ENCODE measurements at regions not wholly inside any gene's neighbourhood (a gene's known extent, or its start where the extent isn't known, plus 50 kb on each side); places are given as distances from the start of the nearest gene placed in this dataset.

GRCh38 chr13:66180836-66181235 is 1049.3 kb downstream of the PCDH9 start:
- H3K4me3 ChIP-seq (ENCODE audit: low read depth, low read length) = no peak overlapping the region
- CTCF ChIA-PET = no interaction called here
- POLR2A ChIA-PET = no interaction called here
- no peak for DNase-seq (ENCODE audit: low read depth, low spot score)
- TF ChIP-seq CTCF (IDR thresholded peaks at IDR 0.05; ENCODE audit: insufficient read depth, low read length, missing control alignments) = no peak

- ChIA-PET POLR2A (no interaction called here), CTCF (interaction anchor here (0.8 kb wide), 1 partner anchor 10 kb away, joined by 3 read pairs; no protein-coding TSS in a partner anchor)
- H3K4me3 ChIP-seq (ENCODE audit: low read depth, low read length) = no peak overlapping the region
- no peak for DNase-seq (ENCODE audit: low read depth, low spot score)
- TF ChIP-seq CTCF (IDR thresholded peaks at IDR 0.05; ENCODE audit: insufficient read depth, low read length, missing control alignments) = no peak
Observed at GRCh38 chr13:66171920-66172319, 1058.2 kb downstream of the PCDH9 start.

DNA sequence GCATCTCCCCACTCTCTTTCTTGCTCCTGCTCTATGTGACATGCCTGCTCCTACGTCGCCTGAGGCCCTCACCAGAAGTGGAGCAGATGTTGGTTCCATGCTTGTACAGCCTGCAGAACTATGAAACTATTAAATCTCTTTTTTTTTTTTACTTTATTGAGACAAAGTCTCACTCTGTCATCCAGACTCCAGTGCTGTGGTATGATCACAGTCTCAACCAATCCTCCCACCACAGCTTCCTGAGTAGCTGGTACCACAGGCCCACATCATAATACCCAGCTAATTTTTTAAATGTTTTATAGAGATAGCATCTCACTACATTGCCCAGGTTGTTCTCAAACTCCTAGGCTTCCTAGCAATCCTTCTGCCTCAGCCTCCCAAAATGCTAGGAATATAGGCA is 1067.7 kb downstream of the PCDH9 start:
- CTCF ChIA-PET = no interaction called here
- H3K4me3 ChIP-seq (ENCODE audit: low read depth, low read length) = no peak overlapping the region
- no peak for DNase-seq (ENCODE audit: low read depth, low spot score)
- POLR2A ChIA-PET = no interaction called here
- no peak for TF ChIP-seq CTCF (IDR thresholded peaks at IDR 0.05; ENCODE audit: insufficient read depth, low read length, missing control alignments)

DNA sequence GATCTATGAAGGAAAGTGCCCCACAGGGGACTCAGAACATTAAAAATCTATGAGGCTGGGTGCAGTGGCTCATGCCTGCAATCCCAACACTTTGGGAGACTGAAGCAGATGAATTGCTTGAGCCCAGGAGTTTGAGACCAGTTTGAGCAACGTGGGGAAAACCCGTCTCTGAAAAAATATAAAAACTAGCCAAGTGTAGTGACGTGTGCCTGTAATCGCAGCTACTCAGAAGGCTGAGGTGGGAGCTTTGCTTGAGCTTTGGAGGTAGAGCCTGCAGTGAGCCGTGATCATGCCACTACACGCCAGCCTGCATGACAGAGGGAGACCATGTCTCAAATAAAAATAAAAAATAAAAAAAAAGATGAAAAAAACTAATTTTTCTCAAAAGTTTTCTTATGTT is 1070.6 kb downstream of the PCDH9 start:
- ChIA-PET CTCF (no interaction called here), POLR2A (no interaction called here)
- H3K4me3 ChIP-seq (ENCODE audit: low read depth, low read length) = no peak overlapping the region
- no peak for DNase-seq (ENCODE audit: low read depth, low spot score)
- TF ChIP-seq CTCF (IDR thresholded peaks at IDR 0.05; ENCODE audit: insufficient read depth, low read length, missing control alignments) = no peak

- POLR2A ChIA-PET = no interaction called here
- no peak for TF ChIP-seq CTCF (IDR thresholded peaks at IDR 0.05; ENCODE audit: insufficient read depth, low read length, missing control alignments)
- peak; percentile 38 for DNase-seq (ENCODE audit: low read depth, low spot score)
- CTCF ChIA-PET = no interaction called here
- no peak overlapping the region for H3K4me3 ChIP-seq (ENCODE audit: low read depth, low read length)
Observed at GRCh38 chr13:66154976-66155375, 1075.2 kb downstream of the PCDH9 start.

GRCh38 chr13:66154354-66154753 is 1075.8 kb downstream of the PCDH9 start:
- CTCF ChIA-PET = no interaction called here

More at GRCh38 chr13:66154354-66154753, 1075.8 kb downstream of the PCDH9 start:
- H3K4me3 ChIP-seq (ENCODE audit: low read depth, low read length) = no peak overlapping the region
- no peak for TF ChIP-seq CTCF (IDR thresholded peaks at IDR 0.05; ENCODE audit: insufficient read depth, low read length, missing control alignments)
- POLR2A ChIA-PET = no interaction called here
- no peak for DNase-seq (ENCODE audit: low read depth, low spot score)
